SHP77 (cell line): ENCODE measurements at regions not wholly inside any gene's neighbourhood (a gene's known extent, or its start where the extent isn't known, plus 50 kb on each side); places are given as distances from the start of the nearest gene placed in this dataset.

Experiments
- DNase-seq, 2 experiments: peaks; one replicate each; lab custom pipeline; 2025; lab: John Stamatoyannopoulos, UW

DNA sequence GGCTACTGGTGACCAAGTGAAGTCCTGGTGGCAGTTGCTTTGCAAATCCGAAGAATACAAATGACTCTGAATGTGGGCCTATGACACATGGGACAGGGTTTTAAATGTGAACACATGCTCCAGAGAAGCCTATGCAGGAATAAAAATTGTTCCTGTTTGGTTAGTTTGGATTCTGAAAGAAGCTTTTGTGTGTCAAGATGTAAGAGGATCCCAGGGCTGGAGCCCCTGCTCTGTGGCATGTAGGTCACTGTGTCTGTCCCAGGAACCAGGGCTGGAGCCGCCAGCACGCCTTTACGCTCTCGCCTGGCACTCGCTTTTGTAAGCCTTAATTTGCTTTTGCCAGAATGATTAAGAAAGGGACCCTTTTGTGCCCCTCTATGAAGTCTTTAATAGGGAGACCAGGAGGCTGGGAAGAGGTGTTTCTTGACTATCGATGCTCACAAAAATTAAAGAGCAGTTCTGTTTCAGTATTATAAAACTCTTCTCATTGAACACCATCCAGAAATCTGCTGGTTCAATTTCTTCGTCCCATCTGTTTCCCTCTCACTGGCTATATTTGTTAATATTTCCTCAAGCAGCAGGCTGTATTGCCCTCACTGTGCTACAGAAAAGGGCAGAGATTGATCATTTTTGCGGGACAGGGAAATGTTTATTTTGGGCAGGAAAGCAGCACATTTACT lies 532.7 kb upstream of the POU3F3 start:
- DNase-seq, result no peak

- DNase-seq, result no peak
Measured at GRCh38 chr2:104321796-104322349, 532.0 kb upstream of the POU3F3 start.

DNA sequence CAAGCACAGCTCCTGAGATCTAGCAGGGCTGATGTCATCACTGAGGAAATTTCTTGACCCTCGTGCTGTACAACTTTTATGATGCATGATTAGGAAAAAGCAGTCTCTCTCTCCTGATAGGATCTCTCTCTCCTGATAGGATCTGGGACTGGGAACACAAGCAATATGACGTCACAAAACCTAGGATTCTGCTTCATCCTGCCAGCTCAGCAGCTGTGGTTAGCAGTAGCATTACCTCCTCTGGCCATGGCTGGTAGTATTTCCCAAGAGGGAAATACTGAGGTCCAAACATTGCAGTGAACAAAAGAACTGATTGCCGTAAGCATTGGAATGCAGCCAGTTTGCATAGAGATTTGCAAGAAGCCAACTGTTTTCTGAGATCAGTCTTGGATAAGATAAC lies 521.2 kb upstream of the POU3F3 start:
- no peak for DNase-seq

- DNase-seq, result no peak
Measured at GRCh38 chr2:104337869-104338268, 516.0 kb upstream of the POU3F3 start.

GRCh38 chr2:104340162-104340561 lies 513.8 kb upstream of the POU3F3 start:
- no peak for DNase-seq

DNA sequence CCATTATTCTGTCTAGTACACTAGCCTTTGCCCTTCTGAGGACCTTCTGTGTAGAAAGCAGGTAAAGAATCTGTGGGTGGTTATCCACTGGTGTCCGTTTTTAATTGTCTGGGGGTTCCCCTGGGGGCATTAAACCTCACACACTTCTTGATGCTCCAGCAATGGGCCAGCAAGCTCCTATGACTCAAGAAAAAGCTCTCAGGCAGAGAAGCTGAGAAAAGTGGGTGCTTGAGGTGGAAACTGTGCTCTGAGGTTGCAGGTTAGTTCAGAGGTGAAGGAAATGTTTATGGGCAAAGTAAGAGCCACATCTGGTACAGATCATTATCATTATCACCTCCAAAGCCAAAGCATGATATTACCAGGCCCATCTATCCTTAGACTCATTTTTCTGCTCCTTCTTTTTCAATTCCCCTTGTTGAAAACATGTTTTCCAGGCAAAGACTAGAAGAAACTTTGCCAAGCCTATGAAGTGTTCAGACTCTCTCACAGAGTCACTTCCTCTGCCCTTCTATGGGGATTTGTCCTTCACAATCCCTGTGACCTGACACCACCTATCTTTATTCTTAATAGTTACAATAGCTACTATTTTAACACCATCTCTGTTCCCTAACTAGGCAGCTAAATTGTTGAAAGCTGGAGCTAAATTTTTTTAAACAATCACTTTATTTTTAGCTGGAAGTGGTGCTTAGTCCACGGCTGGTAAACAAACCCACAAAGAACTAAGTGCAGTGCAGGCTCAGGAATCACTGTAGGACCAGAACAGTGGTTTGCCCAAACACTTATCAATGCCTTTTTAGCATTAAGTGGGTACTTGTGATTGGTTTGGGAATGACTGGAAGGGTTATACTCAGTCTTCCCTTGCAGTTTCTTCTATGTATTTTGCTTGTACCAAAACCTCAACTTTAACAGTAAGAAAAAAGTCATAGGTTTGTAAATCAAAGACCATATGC lies 512.8 kb upstream of the POU3F3 start:
- DNase-seq, result no peak

DNA sequence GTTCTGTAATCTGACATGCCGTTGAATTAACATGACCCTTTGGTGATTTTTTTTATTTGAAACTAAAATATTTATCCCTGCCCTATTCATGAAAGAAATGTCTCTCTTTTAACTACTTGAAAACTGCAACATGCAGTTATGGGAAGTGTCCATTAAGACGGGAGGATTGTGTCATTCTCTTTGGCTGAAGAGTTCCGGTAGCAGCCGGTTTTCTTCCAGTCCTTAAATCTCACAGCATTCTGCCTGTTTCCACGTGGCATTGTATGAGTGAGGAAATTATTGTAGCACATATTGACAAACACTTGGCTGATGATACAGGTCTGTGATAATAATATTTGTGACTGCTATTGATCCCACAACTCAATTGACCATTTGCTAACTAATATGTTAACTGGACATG lies 509.6 kb upstream of the POU3F3 start:
- no peak for DNase-seq

- no peak for DNase-seq
Measured at GRCh38 chr2:104344985-104345384, 508.9 kb upstream of the POU3F3 start.

DNA sequence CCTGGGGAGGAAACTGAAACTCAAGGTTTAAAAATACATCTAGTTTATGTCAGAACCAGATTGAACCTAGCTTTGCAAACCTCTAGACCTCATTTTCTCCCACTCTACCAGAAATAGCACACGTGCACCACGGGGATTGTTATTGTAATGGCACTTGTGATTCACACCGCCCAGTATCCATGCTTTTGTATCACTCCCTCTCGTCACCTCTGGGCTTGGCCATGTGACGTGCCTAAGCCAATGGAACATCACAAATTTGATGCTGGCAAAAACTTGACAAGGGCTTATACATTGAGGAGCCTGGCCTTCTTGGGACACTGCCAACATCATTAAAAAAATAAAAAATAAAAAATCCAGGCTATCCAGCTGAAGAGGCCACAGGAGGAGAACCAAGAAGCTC lies 495.8 kb upstream of the POU3F3 start:
- no peak for DNase-seq

GRCh38 chr2:104361414-104361813 lies 492.5 kb upstream of the POU3F3 start:
- no peak for DNase-seq

- no peak for DNase-seq
Measured at GRCh38 chr2:104368089-104368488, 485.8 kb upstream of the POU3F3 start.

DNA sequence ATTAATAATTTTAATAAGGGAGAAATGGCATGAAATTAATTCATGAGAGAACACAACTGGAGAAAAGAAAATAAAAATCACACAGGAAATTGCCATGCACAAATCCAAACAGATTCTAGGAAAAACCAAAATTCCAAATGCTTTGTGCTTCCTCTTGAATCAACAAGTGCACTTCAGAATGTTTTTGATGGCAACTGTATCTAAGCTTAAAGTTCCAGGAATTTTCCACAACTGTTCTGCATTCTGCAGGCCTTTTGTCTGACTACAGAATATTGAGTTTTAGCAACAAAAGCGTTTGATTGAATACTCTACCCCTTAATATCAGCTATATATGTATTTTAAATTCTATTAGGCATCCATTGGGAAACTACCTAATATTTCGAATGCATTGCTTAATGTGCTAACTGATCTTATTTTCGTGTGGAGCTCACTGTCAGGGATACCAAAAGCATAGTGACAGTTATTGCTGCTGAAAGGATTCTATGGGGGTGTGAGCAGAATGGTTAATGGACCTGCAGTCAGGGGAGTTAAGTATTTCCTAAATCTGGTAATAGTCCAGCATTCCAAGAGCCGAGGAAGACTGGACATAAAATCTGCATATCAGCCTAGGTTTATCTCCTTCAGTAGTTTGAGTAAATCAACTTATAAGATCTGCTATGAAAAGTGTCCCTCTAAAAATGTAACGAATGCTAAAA lies 482.7 kb upstream of the POU3F3 start:
- DNase-seq, result no peak

DNA sequence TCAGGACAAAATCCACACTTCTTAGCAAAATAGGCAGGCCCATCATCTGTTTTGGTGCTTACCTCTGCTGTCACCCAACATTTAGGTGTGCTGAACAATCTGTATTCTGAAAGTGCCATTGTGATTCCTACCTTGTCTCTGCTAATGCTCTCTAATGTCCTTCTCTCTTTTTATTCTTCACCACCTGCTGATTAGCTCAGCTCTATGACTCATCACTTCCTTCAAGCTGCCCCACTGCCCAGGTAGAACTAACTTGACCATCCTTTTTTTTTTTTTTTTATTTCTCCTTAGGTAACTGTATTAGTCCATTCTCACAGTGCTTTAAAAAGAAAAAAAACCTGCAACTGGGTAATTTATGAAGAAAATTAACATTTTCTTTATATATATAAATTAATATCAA lies 478.7 kb upstream of the POU3F3 start:
- no peak for DNase-seq

DNA sequence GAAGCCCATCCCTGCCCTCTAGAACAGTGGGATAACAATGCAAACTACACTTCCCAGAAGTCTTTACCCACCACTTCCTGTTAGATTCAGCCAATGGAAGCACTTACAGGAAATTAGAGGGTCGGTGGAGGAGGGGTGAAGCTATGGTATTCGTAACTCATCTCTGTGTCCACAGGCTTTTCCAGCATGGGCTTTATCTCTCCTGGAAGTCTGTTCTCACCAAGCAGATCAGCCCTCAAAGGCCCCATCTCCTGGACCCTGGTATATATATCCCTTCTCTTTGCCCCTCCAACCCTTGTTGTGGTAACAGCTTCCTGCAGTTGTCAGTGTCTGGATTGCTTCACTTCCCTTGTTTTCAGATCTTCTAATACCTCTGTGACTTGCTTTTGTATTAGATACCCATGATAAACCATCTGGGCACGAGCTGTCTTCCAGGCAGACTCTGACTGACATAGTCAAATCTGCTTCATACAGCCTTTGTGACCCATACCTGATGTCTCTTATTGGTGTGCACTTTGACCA lies 475.0 kb upstream of the POU3F3 start:
- peak; percentile 18 to 39 for DNase-seq

- DNase-seq, result no peak
Measured at GRCh38 chr2:104384961-104385360, 469.0 kb upstream of the POU3F3 start.

GRCh38 chr2:104385743-104386142 lies 468.2 kb upstream of the POU3F3 start:
- DNase-seq, result no peak

GRCh38 chr2:104388296-104388695 lies 465.6 kb upstream of the POU3F3 start:
- no peak for DNase-seq

GRCh38 chr2:104402825-104403224 lies 451.1 kb upstream of the POU3F3 start:
- no peak for DNase-seq

DNA sequence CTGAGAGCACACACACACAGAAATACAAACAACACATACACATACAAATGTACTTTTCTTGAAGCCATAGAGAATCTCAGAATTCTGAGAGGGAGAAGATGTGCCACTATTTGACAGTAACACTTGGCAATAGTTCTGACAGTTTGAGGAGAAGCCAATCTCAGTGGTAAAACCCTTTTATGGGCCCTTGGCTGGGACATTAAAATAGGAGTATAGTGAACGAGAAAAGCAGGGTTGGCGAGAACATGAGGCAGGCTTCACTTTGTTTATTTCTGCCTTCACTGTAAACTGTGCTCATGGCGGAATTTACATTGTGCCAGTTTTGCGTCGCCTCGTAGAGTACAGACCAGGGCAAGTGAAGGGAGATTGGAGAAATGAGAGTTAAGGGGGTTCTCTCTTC lies 449.4 kb upstream of the POU3F3 start:
- no peak for DNase-seq

- no peak for DNase-seq
Measured at GRCh38 chr2:104405623-104406022, 448.3 kb upstream of the POU3F3 start.

DNA sequence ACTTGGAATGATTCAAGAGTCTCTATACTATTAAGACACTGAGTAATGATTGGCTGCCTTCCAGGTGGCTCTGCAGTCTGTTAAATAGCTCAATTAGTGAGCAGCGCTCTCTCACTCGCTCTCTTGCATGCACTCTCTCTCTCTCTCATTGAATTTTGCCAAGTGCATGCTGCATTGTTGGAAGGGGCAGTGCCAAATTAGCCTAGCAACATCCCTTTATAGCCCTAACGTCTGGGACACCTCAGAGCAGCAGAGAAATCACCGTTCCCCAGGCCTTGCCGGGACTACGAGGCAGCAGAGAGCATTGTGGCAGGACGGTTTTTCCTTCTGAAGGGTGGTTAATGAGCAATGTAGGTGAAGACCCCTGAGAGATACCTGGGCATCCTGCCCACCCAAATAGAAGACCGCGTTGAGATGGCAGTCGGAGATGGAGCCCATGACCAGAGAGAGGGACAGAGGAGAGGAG lies 447.6 kb upstream of the POU3F3 start:
- DNase-seq, result no peak

GRCh38 chr2:104407641-104408040 lies 446.3 kb upstream of the POU3F3 start:
- no peak for DNase-seq
